ENCODE measurements at regions not wholly inside any gene's neighbourhood (a gene's known extent, or its start where the extent isn't known, plus 50 kb on each side); places are given as distances from the start of the nearest gene placed in this dataset.
A peak's percentile ranks its signal among the peaks of the same experiment; 100 is the strongest.
"Not testable (repeated sequence)": the region's sequence is repeated elsewhere in the genome, so short reads cannot be mapped to it uniquely, and the experiment has no call there.

- TF ChIP-seq, protein P1, sequence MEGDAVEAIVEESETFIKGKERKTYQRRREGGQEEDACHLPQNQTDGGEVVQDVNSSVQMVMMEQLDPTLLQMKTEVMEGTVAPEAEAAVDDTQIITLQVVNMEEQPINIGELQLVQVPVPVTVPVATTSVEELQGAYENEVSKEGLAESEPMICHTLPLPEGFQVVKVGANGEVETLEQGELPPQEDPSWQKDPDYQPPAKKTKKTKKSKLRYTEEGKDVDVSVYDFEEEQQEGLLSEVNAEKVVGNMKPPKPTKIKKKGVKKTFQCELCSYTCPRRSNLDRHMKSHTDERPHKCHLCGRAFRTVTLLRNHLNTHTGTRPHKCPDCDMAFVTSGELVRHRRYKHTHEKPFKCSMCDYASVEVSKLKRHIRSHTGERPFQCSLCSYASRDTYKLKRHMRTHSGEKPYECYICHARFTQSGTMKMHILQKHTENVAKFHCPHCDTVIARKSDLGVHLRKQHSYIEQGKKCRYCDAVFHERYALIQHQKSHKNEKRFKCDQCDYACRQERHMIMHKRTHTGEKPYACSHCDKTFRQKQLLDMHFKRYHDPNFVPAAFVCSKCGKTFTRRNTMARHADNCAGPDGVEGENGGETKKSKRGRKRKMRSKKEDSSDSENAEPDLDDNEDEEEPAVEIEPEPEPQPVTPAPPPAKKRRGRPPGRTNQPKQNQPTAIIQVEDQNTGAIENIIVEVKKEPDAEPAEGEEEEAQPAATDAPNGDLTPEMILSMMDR (conservative IDR thresholded peaks at IDR 0.05), result no peak
Measured at GRCh38 chr11:103610435-103610834, 426.0 kb upstream of the DDI1 start.

DNA sequence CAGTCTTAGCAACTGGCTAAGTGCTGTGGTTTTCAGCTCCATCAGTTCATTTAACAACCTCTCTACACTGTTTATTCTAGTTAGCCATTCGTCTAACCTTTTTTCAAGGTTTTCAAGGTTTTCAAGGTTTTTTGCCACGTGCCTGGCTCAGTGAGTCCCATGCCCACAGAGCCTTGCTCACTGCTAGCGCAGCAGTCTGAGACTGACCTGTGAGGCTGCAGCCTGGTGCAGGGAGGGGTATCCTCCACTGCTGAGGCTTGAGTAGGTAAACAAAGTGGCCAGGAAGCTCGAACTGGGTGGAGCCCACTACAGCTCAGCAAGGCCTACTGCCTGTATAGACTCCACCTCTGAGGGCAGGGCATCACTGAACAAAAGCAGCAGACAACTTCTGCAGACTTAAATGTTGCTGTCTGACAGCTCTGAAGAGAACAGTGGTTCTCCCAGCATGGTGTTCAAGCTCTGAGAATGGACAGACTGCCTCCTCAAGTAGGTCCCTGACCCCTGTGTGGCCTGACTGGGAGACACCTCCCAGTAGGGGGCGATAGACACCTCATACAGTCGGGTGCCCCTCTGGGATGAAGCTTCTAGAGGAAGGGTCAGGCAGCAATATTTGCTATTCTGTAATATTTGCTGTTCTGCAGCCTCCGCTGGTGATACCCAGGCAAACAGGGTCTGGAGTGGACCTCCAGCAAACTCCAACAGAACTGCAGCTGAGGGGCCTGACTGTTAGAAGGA lies 424.7 kb upstream of the DDI1 start:
- not testable (repeated sequence) for H3K27ac ChIP-seq

More at GRCh38 chr11:103610435-103610834, 426.0 kb upstream of the DDI1 start:
- H3K27ac ChIP-seq, result no peak overlapping the region

GRCh38 chr11:103612451-103612850 lies 424.0 kb upstream of the DDI1 start:
- H3K27ac ChIP-seq, result not testable (repeated sequence)

DNA sequence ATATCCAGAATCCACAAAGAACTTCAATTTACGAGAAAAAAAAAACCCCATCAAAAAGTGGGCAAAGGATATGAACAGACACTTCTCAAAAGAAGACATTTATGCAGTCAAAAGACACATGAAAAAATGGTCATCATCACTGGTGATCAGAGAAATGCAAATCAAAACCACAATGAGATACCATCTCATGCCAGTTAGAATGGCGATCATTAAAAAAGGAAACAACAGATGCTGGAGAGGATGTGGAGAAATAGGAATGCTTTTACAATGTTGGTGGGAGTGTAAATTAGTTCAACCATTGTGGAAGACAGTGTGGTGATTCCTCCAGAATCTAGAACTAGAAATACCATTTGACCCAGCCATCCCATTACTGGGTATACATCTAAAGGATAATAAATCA lies 419.9 kb upstream of the DDI1 start:
- not testable (repeated sequence) for H3K27ac ChIP-seq

DNA sequence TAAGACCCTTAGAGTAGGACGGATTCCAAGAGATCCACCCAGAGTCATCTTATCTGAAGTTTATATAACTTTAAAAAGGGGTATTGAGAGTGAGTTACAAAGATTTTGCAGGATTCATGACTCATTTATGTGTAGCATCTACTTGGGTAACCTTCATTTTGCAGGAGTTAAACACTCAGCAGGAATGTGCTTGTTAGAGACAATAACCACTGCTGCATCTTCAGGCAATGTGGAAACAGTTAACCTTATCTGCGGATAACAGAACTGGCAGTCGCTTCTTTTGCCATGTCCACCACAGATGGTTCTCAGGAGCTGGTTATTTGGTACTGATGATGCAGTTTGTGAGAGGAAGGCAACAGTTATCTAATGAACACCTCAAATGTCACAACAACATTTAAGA lies 417.9 kb upstream of the DDI1 start:
- H3K27ac ChIP-seq, result no peak overlapping the region
- TF ChIP-seq ZFX (IDR thresholded peaks at IDR 0.05), result no peak
- TF ChIP-seq, protein P1 (conservative IDR thresholded peaks at IDR 0.05), result no peak

- no peak for TF ChIP-seq ZFX (IDR thresholded peaks at IDR 0.05)
- TF ChIP-seq, protein P1 (conservative IDR thresholded peaks at IDR 0.05), result peak; percentile 30
- H3K27ac ChIP-seq, result no peak overlapping the region
Measured at GRCh38 chr11:103619480-103619879, 417.0 kb upstream of the DDI1 start.

- H3K27ac ChIP-seq, result no peak overlapping the region
- no peak for TF ChIP-seq ZFX (IDR thresholded peaks at IDR 0.05)
- TF ChIP-seq, protein P1 (conservative IDR thresholded peaks at IDR 0.05), result no peak
Measured at GRCh38 chr11:103619938-103620337, 416.5 kb upstream of the DDI1 start.

- TF ChIP-seq ZFX (IDR thresholded peaks at IDR 0.05), result no peak
- TF ChIP-seq, protein P1 (conservative IDR thresholded peaks at IDR 0.05), result no peak
- H3K27ac ChIP-seq, result no peak overlapping the region
Measured at GRCh38 chr11:103622296-103622695, 414.1 kb upstream of the DDI1 start.

- no peak overlapping the region for H3K27ac ChIP-seq
- TF ChIP-seq, protein P1 (conservative IDR thresholded peaks at IDR 0.05), result no peak
- TF ChIP-seq ZFX (IDR thresholded peaks at IDR 0.05), result no peak
Measured at GRCh38 chr11:103623933-103624332, 412.5 kb upstream of the DDI1 start.
